ENCODE measurements at regions not wholly inside any gene's neighbourhood (a gene's known extent, or its start where the extent isn't known, plus 50 kb on each side); places are given as distances from the start of the nearest gene placed in this dataset.

- DNase-seq: no peak
- Histone ChIP-seq H3K27me3 (ENCODE audit: control insufficient read depth, insufficient read depth, low read length) (no peaks in the 10 kb centered on the region), H3K4me3 (ENCODE audit: insufficient read depth, low read depth, low read length) (no peak overlapping the region), H3K36me3 (replicated peaks; ENCODE audit: control insufficient read depth, insufficient read depth, low read length) (no peaks in the 10 kb centered on the region)
These were observed 390.0 kb upstream of the RPS6KA3 start for GRCh38 chrX:20656721-20657120.

DNA sequence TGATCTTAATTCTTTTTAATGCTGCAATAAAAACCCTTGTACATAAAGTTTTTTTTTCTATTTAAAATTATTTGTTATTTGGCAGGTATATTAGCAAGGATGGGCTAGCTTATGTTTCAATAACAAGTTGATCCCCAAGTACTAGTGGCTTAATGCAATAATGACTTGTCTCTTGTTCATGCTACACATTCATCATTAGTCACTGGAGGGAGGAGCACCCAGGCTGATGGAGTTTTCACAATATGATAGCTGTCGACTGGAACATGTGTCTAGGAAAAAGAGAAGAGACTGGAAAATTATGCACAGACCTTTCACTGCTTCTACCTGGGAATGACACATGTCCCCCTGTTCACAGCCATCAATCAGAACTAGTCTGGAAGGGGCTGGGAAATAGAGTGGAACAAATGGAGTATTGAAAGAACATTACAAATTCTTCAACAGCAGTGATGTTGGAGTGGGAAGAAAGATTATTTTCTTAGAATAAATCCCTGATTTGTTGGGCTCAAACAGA is 387.9 kb upstream of the RPS6KA3 start:
- no peak overlapping the region for H3K4me3 ChIP-seq (ENCODE audit: insufficient read depth, low read depth, low read length)
- H3K36me3 ChIP-seq (replicated peaks; ENCODE audit: control insufficient read depth, insufficient read depth, low read length): no peaks in the 10 kb centered on the region
- H3K27me3 ChIP-seq (ENCODE audit: control insufficient read depth, insufficient read depth, low read length): no peaks in the 10 kb centered on the region
- DNase-seq: no peak

DNA sequence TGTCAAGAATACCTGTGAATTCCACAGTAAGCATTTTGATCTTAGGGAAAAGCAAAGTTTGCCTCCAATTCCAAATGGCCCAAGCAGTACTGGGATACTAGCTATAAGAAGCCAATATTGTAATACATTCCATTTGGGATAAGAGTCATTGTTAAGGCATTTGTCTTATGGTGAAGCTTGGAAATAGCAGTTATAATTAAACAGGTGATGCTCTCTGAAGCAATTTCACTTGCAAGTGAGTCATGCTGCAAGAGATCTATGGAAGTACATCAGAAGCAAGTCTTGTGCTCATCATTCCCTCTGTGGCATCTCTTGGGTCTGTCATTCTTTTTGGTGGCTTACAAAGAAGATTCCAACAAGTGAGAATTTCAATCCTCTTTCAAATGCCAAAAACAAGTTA is 386.4 kb upstream of the RPS6KA3 start:
- H3K36me3 ChIP-seq (replicated peaks; ENCODE audit: control insufficient read depth, insufficient read depth, low read length): no peaks in the 10 kb centered on the region
- no peak for DNase-seq
- no peak overlapping the region for H3K4me3 ChIP-seq (ENCODE audit: insufficient read depth, low read depth, low read length)
- no peaks in the 10 kb centered on the region for H3K27me3 ChIP-seq (ENCODE audit: control insufficient read depth, insufficient read depth, low read length)

DNA sequence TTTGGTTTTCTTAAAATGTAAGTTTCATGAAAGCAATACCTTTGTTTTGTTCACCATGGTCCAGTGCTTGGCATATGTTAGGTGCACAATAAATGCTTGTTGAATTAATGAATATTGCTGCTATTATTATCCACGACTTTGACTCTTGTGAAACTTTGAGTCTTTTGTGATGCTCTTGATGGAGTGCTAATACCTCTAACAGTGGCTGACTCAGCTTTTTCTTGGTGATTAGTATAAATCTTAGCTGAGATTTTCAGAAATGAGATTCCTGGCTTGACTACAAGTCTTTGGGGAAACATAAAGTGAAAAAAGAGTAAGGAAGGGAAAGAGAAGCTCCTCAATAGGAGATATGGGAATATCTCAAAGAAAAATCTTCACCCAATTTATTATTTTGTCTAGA is 375.2 kb upstream of the RPS6KA3 start:
- no peak for DNase-seq

DNA sequence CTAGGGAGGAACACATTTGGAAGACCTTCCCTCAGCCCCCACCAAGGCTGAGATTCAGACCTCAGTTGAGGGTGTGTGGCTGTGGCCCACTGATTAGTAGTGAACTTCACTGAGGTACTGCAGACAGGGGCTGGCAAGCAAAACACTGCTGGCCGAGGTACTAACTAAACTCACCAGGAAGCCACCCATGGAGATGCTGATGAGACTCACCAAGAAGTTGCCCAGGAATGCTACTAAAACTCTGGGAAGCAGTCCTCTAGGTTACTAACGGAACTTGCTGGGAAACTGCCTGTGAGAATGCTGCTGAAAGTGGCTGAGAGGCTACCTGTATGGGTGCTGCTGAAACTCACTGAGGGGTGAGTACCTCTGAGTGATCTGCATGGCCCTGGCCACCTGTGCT is 372.4 kb upstream of the RPS6KA3 start:
- H3K4me3 ChIP-seq (ENCODE audit: insufficient read depth, low read depth, low read length): no peak overlapping the region
- peak; percentile 0 for DNase-seq
- no peaks in the 10 kb centered on the region for H3K36me3 ChIP-seq (replicated peaks; ENCODE audit: control insufficient read depth, insufficient read depth, low read length)
- no peaks in the 10 kb centered on the region for H3K27me3 ChIP-seq (ENCODE audit: control insufficient read depth, insufficient read depth, low read length)

More for the DNA sequence above, 375.2 kb upstream of the RPS6KA3 start:
- Histone ChIP-seq H3K27me3 (ENCODE audit: control insufficient read depth, insufficient read depth, low read length) (no peaks in the 10 kb centered on the region), H3K36me3 (replicated peaks; ENCODE audit: control insufficient read depth, insufficient read depth, low read length) (no peaks in the 10 kb centered on the region), H3K4me3 (ENCODE audit: insufficient read depth, low read depth, low read length) (no peak overlapping the region)

DNA sequence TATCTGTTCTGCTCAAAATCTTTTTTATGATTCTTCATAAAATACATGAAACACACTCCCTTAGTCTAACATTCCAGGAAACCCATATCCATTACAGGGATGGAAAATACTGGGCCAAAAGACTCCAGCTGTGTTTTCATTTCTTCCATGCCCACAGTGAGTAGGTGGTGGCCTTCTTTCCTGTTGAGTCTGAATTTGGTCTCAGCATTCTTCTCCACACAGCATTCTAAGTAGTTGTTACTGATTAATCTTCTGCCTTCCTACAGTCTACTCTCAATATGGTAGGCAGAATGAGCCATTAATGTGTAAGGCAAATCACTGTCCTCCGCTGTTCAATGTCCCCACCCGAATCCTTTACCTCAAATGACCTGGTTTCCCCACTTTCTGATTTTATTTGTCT is 370.6 kb upstream of the RPS6KA3 start:
- Histone ChIP-seq H3K36me3 (replicated peaks; ENCODE audit: control insufficient read depth, insufficient read depth, low read length) (no peaks in the 10 kb centered on the region), H3K27me3 (ENCODE audit: control insufficient read depth, insufficient read depth, low read length) (no peaks in the 10 kb centered on the region), H3K4me3 (ENCODE audit: insufficient read depth, low read depth, low read length) (no peak overlapping the region)
- DNase-seq: no peak

GRCh38 chrX:20633451-20633850 is 366.7 kb upstream of the RPS6KA3 start:
- Histone ChIP-seq H3K36me3 (replicated peaks; ENCODE audit: control insufficient read depth, insufficient read depth, low read length) (no peaks in the 10 kb centered on the region), H3K27me3 (ENCODE audit: control insufficient read depth, insufficient read depth, low read length) (no peaks in the 10 kb centered on the region), H3K4me3 (ENCODE audit: insufficient read depth, low read depth, low read length) (no peak overlapping the region)
- no peak for DNase-seq

DNA sequence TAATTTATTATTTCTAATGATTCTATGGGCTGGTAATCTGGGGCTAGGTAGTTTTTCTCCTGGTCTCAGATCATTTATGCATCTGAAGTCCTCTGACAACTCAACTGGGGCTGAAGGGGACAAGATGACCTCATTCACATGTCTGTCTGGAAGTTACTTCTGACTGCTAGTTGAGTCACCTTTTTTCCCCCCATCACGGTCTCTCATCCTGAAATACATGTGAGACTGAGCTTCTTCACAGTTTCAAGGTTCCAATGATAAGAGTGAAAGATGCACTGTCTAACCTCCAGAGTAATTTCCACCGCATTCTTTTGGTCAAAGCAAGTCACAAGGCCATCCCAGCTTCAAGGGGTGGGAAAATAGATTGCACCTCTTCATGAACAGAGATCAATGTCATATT is 356.7 kb upstream of the RPS6KA3 start:
- no peaks in the 10 kb centered on the region for H3K27me3 ChIP-seq (ENCODE audit: control insufficient read depth, insufficient read depth, low read length)
- no peaks in the 10 kb centered on the region; the same call in 1 of the 2 replicates for H3K36me3 ChIP-seq (replicated peaks; ENCODE audit: control insufficient read depth, insufficient read depth, low read length)
- no peak for DNase-seq
- no peak overlapping the region for H3K4me3 ChIP-seq (ENCODE audit: insufficient read depth, low read depth, low read length)

- no peak for DNase-seq
- Histone ChIP-seq H3K36me3 (replicated peaks; ENCODE audit: control insufficient read depth, insufficient read depth, low read length) (no peaks in the 10 kb centered on the region; the same call in 1 of the 2 replicates), H3K27me3 (ENCODE audit: control insufficient read depth, insufficient read depth, low read length) (no peaks in the 10 kb centered on the region), H3K4me3 (ENCODE audit: insufficient read depth, low read depth, low read length) (no peak overlapping the region)
These were observed 353.6 kb upstream of the RPS6KA3 start for GRCh38 chrX:20620306-20620705.

- no peak for DNase-seq
- H3K27me3 ChIP-seq (ENCODE audit: control insufficient read depth, insufficient read depth, low read length): no peaks in the 10 kb centered on the region
- no peaks in the 10 kb centered on the region for H3K36me3 ChIP-seq (replicated peaks; ENCODE audit: control insufficient read depth, insufficient read depth, low read length)
- H3K4me3 ChIP-seq (ENCODE audit: insufficient read depth, low read depth, low read length): no peak overlapping the region
These were observed 343.3 kb upstream of the RPS6KA3 start for GRCh38 chrX:20609916-20610415.

DNA sequence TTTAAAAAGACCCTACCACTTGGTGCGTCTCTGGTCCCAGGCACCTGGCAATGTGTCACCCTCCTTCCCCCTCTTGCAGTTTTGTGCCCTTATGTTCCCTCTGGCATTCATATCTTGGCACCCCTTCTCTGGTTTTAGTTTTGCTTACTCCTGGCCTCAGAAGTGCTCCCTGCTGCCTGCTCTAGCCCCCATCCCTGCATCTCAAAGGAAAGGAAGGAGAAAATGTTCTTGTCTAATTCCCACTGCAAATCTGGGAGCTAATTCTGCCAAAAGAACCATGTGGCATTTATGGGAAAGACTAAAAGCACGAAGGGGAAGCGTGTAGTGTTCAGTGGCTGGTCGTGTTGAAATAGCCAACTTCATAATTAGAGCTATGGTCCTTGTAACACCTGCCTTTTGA is 340.1 kb upstream of the RPS6KA3 start:
- no peaks in the 10 kb centered on the region for H3K36me3 ChIP-seq (replicated peaks; ENCODE audit: control insufficient read depth, insufficient read depth, low read length)
- no peak for DNase-seq

DNA sequence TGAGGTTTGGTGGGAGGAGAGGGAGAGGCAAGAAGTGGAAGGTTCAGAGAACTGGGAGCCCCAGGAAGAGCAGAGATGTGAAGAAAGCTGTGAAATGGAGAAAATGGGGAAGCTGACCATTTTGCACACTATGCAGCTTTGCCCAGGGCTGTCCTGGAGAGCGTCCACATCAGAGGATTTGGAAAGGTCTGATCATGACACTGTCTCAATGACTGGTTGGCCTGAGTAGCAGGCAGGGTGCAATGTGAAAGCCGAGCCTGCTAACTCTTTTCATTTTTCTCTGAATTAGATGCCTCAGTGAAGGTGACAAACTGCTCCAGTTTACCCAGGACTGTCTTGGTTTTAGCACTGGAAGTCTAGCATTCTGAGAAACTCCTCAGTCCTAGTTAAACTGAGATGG is 330.1 kb upstream of the RPS6KA3 start:
- no peak for DNase-seq
- Histone ChIP-seq H3K36me3 (replicated peaks; ENCODE audit: control insufficient read depth, insufficient read depth, low read length) (no peaks in the 10 kb centered on the region), H3K27me3 (ENCODE audit: control insufficient read depth, insufficient read depth, low read length) (no peaks in the 10 kb centered on the region), H3K4me3 (ENCODE audit: insufficient read depth, low read depth, low read length) (no peak overlapping the region)

More for the DNA sequence above, 340.1 kb upstream of the RPS6KA3 start:
- Histone ChIP-seq H3K4me3 (ENCODE audit: insufficient read depth, low read depth, low read length) (no peak overlapping the region), H3K27me3 (ENCODE audit: control insufficient read depth, insufficient read depth, low read length) (no peaks in the 10 kb centered on the region)

DNA sequence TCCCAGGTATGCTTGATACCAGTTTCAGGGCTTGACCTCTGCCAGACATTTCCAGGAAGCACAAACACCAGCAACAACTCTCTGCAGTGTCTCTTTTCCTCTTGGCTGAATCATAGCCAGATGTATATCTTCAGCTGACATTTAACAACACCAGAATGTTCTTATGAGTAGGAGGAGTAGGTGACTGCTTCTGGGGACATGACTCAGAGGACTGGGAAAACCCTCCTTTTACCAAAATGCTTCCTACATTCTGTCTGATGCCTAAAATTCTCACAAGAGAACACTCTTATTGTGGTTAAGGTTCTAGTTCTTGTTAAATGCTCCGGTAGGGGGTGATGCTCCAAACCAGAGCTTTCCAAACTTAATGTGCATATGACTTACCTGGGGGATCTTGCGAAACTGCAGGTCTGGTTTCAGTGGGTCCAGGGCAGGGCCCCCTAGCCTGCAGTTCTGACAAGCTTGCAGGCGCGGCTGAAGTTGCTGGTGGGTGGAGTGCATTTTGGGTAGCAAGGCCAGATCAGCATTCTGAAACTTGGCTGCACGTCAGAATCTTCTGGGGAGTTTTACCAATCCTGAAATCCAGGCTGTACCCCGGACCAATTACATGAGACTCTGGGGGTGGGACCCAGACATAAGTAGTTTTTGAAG is 329.3 kb upstream of the RPS6KA3 start:
- DNase-seq: peak; percentile 7
- no peaks in the 10 kb centered on the region for H3K36me3 ChIP-seq (replicated peaks; ENCODE audit: control insufficient read depth, insufficient read depth, low read length)
- H3K27me3 ChIP-seq (ENCODE audit: control insufficient read depth, insufficient read depth, low read length): no peaks in the 10 kb centered on the region
- no peak overlapping the region for H3K4me3 ChIP-seq (ENCODE audit: insufficient read depth, low read depth, low read length)

GRCh38 chrX:20594985-20595384 is 328.3 kb upstream of the RPS6KA3 start:
- peak; percentile 19 for DNase-seq
- Histone ChIP-seq H3K27me3 (ENCODE audit: control insufficient read depth, insufficient read depth, low read length) (no peaks in the 10 kb centered on the region), H3K36me3 (replicated peaks; ENCODE audit: control insufficient read depth, insufficient read depth, low read length) (no peaks in the 10 kb centered on the region), H3K4me3 (ENCODE audit: insufficient read depth, low read depth, low read length) (no peak overlapping the region)

DNA sequence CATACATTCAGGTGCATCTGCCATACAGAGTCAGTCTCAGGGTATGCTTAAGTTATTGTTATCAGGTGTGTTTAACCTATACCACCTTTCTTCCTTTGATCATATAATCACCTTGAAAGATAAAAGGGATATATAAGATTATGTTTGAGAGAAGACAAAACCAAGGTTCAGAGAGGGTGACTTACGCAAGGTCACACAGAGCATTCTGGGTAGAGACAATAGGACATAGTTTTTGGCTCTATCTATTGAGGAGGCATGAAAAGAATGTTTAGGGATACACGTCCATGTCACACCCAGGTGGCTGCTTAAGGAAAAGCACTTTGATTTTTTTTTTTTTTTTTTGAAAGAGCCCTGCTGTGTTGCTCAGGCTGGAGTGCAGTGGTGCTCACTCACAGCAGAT is 327.1 kb upstream of the RPS6KA3 start:
- no peak overlapping the region for H3K4me3 ChIP-seq (ENCODE audit: insufficient read depth, low read depth, low read length)
- no peak for DNase-seq
- no peaks in the 10 kb centered on the region for H3K36me3 ChIP-seq (replicated peaks; ENCODE audit: control insufficient read depth, insufficient read depth, low read length)
- H3K27me3 ChIP-seq (ENCODE audit: control insufficient read depth, insufficient read depth, low read length): no peaks in the 10 kb centered on the region
